NK-92 treated with Interleukin-12 subunit alpha and Interleukin-12 subunit beta, amount 100 ng/mL, for 24 hours (cell line): ENCODE measurements at regions not wholly inside any gene's neighbourhood (a gene's known extent, or its start where the extent isn't known, plus 50 kb on each side); places are given as distances from the start of the nearest gene placed in this dataset.

Source experiments
- DNase-seq: peaks from one replicate; lab custom pipeline; 2025; lab: John Stamatoyannopoulos, UW

DNA sequence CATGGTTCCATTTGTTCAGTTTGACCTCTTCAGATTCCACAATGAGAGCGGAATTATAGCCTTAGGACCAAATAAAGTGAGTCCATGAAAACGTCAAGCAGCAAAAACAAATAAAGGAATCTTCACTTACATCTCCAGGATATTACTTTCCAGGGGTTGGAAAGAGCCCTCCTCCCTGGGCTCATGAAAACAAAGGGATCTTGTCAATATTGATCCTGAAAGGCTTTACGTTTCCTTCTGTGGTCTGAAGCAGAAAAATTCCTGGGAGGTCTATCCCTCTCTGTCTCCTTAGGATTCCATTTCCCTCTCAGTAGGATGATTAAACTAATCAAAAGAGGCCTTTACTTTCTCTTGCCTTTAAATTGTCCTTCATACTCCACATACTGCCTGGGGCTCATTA lies 293.5 kb downstream of the GPAM start:
- DNase-seq = no peak

DNA sequence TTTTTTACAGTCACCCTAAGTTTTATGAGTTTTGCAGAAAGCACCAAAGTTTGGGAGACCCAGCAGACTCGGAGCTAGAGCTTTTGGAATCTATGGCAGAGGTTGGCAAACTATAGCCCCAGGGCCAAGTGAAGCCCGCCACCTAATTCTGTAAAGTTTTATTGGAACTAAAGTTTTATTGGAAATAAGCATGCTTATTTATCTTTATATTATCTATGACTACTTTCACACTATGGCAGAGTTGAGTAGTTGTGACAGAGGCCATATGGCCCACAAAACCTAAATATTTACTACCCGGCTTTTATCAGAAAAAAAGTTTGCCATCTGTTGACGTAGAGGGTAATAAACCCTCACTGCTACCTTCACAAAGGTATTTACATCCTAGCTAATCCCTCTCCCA lies 267.6 kb downstream of the GPAM start:
- no peak for DNase-seq

DNA sequence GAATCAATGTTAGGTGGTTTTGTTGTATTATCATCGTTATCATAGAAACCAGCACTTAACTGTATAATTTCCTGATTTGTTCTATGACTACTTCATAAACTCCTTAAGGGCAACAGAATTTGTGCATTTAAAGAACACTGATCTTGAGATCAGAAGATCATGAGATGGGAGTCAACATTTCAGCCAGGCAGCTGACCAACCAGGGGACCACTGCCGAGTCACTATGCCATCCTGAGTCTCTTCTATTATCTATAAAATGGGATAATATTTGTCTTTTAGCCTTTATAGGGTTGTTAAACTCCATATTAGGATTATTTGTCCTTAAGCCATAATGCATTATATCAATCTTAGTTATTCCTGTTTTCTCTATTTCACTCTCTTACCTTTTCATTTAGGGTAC lies 261.7 kb downstream of the GPAM start:
- no peak for DNase-seq

DNA sequence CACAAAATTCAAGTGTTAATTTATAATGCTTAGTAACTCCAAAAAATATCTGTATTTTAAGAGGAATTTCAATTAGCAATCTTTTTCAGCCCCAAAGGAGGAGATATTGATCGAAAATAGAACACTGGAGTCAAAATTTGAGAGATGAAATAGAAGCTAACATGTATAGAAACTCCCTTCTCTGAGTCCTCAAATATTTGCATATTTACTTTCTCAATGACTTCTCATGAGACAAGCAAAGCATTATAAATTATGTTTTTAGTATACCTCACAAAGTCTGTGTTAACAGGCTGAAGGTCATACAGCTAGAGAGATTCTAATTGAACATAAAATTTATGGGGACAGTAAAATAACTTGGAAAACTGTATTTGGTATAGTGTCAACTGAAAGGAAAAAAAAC lies 260.5 kb downstream of the GPAM start:
- no peak for DNase-seq

DNA sequence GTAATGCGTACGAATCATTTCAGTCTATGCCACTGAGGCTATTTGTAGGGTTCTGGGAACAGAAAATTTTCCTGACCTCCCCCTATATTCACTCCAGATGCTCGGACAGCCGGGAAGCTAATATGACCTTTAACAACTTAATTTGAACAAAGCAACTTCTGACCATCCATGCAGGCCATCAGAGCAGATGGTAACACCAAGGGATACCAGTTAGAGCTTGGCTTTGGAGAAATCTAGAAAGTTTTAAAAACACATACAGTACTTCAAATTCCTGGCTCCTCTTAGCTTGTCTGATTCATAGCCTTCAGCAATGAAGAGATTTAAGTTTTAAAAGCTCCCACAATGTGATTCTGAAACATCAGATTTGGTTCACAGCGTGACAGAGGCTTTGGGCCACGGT lies 257.3 kb downstream of the GPAM start:
- DNase-seq = no peak

DNA sequence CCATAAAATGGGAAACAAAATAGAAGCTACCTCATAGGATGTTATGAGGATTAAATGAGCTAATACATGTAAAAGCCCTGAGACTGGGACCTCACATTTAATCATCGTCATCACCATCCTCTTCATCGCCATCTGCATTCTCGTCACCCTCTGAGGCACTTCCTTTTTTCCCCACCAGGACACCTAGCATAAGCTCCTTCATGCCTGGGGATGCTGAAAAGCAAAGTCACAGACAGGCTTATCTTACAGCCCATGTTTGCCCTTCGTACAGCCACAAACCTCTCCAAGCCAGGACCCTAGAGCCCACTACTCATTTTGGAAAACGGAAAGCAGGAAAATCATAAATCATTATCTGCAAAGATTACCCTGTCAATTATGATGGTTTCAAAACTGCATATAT lies 249.6 kb downstream of the GPAM start:
- no peak for DNase-seq

DNA sequence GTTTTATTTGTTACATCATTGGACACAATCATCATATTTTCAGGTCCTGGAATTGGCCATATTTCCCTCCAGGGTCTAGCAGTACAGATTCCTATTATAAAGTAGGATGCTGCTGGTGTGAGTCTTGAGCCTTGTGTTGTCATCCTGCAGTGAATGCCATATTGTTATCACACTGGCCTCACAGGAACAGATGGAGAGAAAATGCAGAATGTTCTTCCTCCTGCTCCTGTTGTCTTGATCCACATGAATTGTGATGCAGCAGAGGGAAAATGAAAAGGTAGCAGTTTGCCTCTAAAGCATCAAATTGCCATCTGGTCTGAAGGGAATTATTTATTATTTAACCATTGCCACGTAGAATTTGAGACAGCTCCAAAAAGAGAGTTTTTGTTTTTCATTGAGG lies 248.6 kb downstream of the GPAM start:
- DNase-seq = no peak

DNA sequence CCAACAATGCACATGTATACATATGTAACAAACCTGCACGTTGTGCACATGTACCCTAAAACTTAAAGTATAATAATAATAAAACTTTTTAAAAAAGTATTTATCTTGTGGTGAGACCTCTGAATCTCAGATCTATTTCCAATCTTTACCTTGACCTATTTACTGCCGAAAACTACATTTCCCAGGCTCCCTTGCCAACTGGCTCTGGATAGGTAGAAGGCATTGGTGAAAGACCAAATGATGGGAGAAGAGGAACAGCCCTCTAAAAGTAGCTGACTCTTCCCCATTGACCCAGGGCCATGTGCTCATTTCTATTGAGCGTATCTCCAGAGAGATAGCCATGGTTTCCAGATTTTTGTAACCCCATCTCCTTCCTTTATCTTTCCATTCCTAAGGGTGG lies 247.4 kb downstream of the GPAM start:
- DNase-seq = no peak

DNA sequence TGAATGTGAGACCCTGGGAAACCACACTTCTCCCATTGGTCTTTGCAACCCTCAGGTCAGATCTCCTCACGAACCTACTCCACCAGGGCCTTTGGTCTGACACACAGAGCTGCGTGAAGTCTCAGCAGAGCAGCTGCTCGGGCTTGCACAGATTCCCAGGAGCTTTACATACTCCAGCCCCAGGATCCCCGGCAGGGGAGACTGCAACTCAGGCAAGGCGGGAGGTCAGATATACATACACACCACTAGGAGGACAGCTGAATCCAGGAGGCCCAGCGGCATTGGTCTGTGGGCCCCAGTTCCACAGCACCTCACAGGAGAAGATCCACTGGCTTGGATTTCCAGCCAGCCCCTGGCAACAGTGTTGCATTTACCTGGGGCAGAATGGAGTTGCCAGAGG lies 239.2 kb downstream of the GPAM start:
- no peak for DNase-seq

DNA sequence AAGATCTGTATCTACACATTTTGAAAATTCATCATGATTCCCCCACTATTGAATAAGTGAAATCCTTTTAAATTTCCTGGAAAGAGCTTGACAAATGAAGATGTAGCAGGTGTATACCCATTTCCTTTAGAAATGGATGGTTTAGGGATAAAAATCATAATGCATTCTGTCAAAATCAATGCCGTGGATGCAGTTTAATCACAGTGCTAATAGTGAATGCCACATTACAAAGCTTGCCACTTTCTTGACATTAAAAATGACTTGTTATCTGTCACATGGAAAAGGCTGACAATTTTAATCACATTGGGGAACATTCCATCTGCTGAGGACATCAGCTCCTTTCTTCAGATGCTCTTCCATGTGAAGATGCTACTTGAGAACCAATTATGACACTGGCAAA lies 229.6 kb downstream of the GPAM start:
- DNase-seq = no peak

DNA sequence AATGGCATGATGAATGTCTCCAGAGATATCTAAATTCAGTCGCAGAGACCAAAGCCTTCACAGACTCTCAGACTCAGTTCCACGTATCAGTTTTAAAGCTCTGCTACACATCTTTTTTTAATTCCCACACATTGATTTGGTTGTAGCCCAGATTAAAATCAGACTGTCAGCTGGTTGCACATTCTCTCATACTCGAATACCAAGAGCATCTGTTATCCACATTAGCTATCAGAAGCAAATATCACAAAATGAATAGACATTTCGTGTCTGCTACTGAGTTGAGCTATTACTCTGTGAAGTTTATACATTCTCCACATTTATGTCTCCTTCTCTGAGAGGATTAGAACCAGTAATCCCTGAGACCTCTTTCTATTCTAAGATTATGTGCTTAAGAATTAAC lies 229.2 kb downstream of the GPAM start:
- no peak for DNase-seq

DNA sequence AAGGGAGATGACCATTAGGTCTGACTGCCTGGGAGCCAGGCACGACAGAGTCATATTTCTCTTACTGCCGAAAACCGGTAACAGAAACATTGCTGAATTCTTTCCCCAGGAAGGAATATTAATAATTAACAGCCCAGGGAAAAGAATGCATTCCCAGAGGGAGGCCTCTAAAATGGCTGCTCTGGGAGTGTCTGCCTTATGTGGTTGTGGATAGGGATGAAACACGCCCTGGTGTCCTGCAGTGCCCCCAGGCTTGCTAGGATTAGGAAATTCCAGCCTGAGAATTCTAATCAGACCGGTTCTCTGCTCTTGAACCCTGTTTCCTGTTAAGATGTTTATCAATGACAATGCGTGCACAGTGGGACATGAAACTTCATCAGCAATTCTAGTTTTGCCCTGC lies 226.7 kb downstream of the GPAM start:
- DNase-seq = no peak

DNA sequence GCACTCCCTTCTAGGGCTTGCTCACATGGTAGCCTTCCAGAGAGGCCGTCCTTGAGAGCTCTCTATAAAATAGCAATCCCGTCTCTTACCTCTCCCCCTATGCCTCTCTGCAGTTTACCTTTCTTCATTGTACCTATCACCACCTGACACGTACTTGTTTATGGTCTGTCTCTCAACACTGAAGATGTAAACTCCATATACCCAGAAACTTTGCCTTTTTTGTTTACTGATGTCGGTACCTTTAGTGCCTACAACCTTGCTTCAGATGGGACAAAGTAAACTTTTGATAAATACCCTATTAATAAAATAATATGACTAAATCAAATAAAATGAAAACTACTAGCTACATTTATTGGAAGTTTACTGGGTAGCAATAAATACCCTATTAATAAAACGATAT lies 220.6 kb downstream of the GPAM start:
- DNase-seq = no peak

DNA sequence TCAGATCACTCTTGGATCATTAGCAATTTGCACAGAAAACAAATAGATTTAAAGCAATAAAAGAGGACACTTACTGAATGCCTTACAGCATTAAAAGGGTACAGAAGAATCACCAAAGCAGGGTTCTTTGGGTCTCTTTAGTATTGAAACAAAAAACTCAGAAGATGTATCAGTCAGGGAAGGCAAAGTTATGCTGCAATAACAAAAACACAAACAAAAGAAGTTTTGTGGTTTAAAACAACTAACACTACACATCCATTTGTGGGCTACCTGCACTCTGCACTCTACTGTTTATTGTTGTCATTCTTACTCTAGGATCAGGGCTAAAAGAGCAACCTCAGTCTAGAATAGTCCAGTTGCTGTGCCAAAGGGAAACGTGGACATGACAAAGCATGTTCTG lies 216.4 kb downstream of the GPAM start:
- DNase-seq = no peak

DNA sequence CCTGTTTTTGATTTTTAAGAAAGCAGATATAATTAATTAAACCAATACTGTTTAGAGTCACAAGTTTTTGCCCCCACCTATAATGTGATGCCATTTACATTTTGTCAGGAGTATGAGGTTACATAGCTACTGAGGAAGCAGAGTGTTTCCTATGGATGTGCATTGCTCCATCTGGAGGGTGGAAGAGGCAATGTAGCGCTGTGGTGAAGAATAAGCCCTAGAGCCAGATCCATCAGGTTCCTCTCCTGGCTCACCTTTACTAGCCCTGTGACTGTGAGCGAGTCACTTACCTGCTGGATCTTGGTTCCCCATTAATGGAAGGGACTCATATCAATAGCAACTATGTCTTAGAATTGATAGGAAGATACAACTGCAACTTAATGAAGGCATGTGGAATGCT lies 216.0 kb downstream of the GPAM start:
- DNase-seq = no peak

DNA sequence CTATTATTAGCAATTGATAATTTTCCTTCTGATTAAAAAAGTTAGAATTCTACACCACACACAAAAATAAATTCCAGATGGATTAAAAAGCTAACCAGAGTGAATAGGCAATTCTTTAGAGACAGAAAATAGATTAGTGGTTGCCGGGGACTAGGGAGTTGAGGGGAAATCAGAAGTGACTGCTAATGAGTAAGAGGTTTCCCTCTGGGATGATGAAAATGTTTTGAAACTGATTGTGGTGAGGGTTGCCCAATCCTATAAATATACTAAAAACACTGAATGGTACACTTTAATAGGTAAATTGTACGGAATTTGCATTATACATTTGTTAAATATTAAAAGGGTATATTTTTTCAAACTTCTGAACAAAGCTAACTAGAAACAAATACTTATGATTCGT lies 214.9 kb downstream of the GPAM start:
- DNase-seq = no peak

DNA sequence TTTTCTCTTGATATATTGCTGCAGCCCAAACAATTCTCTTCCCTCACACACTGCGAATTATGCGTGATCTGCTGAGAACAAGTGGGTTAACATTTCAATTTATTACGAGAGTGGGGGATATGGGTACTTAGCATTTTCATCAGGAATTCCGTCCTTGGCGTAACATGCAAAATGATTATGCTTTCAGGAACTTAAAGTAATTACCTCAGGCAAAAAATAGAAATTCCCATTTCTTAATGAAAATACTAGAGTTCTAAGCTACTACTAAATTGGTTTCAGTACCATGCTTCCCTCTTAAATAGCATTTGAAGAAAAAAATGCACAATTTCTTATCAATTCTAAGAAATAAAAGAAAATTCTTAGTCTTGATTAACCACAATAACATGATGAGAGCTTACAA lies 213.5 kb downstream of the GPAM start:
- no peak for DNase-seq

DNA sequence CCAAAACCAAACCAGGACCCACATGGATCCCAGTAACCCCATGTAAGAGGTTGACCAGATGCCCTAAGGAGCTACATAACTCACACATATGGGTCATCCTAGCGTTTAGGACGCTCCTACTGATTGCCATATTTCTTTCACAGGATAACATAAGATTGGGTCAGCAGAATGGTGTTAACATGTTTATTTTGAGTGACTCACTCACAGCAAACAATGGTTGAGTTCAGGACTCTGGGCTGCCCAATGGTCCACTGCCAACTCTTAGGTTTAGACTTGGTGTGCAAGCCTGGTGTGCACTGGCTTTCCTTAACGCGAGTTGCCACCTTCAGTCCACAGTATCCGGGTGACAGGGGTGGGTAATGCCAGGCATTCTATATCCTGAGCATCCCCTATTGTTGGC lies 211.5 kb downstream of the GPAM start:
- no peak for DNase-seq

DNA sequence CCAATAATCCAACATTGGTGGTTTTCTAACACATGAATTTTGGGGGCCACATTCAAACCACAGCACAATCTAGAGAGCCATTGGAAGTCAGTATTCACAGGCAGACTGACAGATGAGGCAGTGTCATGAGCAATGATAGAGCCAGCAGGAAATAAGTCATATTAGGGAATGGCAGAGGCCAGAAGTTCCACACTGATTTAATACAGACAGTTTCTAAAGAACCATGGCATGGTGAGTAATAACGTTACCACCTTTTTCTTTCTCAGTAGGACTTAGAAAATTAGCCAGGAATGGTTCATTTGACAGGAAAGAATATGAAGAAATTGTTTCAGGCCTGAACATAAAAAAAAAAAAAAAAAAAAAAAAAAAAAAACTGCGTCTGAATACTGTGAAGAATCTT lies 210.3 kb downstream of the GPAM start:
- DNase-seq = no peak

DNA sequence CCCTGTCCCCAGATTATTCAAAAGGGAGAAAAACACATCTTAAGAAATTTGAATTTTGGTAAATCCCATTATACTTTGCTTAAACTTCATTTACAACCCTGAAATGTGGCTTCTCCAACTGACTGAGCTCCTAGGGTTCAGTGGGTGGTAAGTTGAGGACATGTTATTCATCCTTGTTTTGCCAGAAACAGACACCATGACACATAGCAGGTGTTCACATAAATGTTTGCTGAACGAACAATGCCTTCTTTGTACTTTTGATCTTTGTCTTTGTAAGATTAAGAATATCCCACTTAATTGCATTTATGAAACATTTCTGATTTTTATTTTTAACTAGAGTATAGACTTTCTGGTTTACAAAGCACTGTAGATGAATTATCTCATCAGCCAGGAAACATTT lies 209.7 kb downstream of the GPAM start:
- DNase-seq = no peak

DNA sequence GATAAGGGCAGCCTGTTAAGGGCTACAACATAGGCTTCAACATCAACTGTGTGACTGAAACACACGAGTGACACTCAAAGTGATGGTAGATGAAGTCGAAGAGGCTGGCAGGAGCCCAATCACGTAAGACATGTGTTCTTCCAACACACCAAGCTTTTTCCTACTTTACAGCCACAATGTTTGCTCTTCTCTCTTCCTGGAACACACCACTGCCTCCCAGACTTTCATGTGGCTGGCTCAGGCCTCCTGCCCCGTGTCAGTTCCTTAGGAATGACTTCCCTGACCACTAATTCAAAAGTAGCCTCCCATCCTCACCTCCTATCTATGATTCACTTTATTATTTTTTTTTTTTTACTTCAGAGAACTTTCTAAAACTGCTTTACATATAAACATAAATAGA lies 209.2 kb downstream of the GPAM start:
- no peak for DNase-seq

DNA sequence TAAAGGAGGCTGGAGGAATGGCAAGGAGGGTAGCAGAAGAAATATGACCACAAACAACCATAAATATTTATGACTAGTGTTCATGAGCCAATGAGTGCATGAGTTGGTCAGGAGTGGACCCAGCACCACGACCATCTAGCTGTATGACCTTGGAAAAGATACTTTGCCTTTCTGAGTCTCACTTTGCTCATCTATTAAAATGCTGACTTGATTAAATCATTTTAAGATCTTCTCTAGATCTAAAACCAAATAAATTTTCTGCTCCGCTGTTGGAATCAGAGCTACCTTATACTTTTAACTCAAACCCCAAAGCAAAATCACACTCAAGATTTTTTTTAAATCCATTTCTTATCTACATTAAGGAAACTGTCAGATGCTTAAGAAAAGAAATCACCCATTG lies 207.0 kb downstream of the GPAM start:
- DNase-seq = no peak

DNA sequence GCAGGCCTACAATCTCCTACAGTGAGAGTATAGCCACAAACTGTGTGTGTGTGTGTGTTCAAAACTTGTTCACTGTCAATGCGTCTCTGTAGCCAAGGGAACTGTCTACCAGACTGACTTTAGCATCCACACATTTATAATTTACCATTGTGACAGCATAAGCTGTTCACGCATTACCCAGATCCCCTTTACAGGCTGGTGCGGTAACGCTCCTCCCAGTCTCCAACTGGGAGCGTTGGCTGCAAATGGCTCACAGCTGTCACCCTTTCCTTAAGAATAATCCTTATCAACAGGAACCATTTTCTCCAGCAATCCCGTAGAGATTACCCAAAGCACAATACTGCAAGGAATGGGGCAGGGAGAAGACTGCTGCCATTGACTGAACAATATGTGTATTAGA lies 199.5 kb downstream of the GPAM start:
- DNase-seq = no peak

DNA sequence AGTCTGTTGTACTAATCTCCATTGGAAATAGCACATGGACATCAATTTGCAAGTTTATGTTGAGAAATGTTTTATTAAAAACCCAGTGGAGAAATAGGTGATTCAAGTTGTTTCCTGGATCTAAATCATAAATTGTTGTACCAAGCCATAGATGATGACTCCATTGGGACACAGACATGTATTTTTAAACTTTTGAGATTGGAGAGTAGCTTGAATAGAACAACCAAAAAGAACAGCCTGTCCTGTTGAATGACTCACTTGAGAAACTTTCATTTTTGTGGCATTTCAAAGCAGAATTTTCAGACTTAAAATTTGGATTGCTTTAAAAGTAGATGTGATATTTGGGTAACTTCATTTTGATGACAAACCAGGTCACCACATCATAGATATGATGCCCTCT lies 197.5 kb downstream of the GPAM start:
- no peak for DNase-seq

DNA sequence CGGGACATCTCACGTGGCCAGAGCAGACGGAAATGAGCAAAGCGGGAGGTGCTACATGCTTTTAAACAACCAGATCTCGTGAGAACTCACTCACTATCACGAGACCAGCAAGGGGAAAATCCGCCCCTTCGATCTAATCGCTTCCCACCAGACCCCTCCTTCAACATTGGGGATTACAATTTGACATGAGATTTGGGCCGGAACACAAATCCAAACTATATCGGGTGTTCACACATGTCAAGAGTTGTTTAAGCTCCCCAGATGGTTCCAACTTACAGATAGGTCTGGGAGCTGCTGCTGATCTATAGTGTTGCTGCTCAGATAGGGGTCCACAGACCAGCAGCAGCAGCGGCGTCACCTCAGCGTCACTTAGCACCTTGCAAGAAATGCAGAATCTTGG lies 194.9 kb downstream of the GPAM start:
- DNase-seq = no peak
